GM19467 (cell line): ENCODE measurements at regions not wholly inside any gene's neighbourhood (a gene's known extent, or its start where the extent isn't known, plus 50 kb on each side); places are given as distances from the start of the nearest gene placed in this dataset.
A peak's percentile ranks its signal among the peaks of the same experiment; 100 is the strongest.

ENCODE experiments used
- ATAC-seq: cut with Tn5 transposase; IDR thresholded peaks from one replicate; pipeline ENCODE4 v1.9.1; 2021; ENCODE audit warnings: mild to moderate bottlenecking, moderate library complexity; ENCODE audit not compliant: unreplicated experiment

- no peak for ATAC-seq
Measured at GRCh38 chr18:21991886-21992285, 177.5 kb upstream of the GATA6 start.

DNA sequence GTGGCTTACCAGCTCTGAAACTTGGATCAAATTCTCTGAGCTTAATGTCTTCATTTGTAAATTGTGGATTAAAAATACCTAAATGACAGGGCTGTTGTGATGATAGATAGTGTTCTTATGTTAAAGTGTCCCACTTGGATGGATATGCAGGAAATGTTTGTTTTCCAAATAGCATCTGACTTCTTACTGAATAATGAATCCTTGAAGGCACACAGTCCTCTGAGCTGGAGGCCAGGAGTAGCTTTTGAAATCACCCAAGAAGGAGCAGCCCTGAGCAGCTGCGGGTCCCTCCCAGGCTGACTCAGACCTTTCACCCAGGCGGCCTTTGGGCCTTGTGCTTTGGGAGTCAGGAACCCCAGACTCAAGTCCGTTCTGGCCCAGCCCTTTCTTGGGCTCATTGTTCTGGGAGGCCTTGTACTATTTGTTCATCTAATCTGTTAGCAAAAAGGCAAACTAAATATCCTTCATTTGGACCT is 173.0 kb upstream of the GATA6 start:
- ATAC-seq, result no peak

DNA sequence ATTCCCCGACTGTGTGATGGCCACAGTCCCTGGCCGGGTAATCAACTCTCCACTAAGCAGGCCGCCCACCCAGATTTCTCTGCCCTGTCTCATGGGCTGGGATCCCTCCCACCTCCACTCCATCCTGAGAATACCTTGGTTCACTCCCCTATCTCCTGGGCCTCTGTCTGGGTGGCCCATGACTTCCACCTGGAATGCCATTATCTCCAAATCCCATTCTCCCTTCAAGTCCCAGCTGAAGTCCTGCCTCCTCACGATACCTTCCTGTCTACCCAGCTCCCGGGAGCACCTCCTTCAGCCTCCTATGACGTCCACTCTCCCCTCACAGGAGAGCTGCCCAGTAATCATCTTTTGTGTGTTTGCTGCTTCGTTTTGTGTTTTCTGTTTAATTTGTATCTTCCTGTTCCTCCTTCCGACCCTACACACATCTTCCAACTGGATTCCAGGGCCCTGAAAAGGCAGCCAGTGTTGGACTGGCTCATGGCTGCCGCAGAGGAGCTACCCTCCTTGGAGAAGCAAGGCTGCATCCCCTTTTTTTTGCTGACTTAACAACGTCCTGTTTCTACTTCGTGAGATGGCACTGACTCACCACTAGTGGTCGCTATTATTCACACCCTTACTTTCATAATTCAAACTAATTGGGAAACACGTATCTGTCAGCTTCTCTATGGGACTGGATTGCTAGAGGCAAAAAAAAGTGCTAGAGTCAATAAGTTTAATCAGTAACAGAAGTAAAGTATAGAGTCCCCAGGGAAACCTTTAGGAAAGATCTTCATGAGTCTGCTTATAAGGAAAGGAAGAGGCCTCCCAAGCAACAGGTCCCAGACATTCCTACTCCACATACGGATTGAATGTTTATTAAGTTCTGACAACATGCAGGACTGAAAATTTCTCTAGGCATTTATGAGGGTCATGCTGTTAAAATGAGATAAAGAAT is 171.9 kb upstream of the GATA6 start:
- peak; percentile 60 for ATAC-seq

DNA sequence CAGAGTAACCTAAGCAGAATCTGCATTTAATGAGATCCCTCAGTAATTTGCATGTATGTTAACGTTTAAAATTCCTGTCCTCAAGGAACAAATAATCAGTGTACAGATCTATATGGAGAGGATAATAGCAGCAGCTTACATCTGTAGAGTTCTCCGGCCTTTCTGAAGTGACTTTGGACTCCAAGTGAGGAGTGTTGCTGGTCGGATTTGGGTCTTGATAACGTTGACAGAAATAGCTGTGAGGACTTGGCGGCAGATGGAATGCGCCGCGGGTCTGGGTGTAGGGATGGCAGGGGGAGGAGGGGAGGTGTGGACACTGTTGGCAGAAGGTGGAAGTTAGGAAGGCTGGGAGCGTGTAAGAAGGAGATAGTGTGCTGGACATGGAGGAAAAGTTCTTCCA is 170.9 kb upstream of the GATA6 start:
- ATAC-seq, result no peak

DNA sequence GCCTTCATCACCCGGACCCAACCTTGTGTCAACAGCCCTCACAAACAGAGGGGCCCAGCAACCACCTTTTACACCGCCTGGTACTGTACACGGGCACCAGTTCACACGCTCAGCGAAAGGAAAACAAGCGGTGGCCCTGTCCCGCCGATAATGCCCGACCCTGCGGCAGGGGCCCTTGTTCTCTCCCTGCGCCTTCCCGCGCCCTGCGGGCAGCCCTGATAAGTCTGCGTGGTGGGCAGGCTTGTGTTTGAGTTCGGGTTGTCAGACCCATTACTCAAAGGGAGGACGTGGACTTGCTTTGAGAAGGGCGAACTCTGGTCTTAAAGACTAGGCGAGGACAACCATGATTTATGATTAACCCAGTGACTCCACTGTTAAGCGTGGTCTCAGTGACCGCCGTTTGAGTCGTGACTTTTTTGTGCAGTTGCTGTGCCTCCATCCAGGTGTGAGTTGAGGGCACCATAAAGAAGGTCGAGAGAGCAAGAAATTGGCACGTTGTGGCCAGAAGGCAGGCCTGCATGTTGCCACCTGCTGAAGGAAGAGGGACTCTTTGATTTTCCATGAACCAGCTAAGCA is 167.4 kb upstream of the GATA6 start:
- ATAC-seq, result no peak

GRCh38 chr18:22005191-22005841 is 164.1 kb upstream of the GATA6 start:
- ATAC-seq, result no peak

- ATAC-seq, result no peak
Measured at GRCh38 chr18:22006458-22006857, 162.9 kb upstream of the GATA6 start.

GRCh38 chr18:22009242-22009641 is 160.1 kb upstream of the GATA6 start:
- no peak for ATAC-seq

- ATAC-seq, result no peak
Measured at GRCh38 chr18:22013993-22014392, 155.4 kb upstream of the GATA6 start.

- no peak for ATAC-seq
Measured at GRCh38 chr18:22015156-22015555, 154.2 kb upstream of the GATA6 start.

GRCh38 chr18:22018366-22018765 is 151.0 kb upstream of the GATA6 start:
- ATAC-seq, result no peak

GRCh38 chr18:22019193-22019592 is 150.2 kb upstream of the GATA6 start:
- ATAC-seq, result no peak

- no peak for ATAC-seq
Measured at GRCh38 chr18:22020127-22020866, 149.1 kb upstream of the GATA6 start.

- ATAC-seq, result no peak
Measured at GRCh38 chr18:22020867-22021370, 148.5 kb upstream of the GATA6 start.

GRCh38 chr18:22021701-22022100 is 147.7 kb upstream of the GATA6 start:
- ATAC-seq, result no peak

GRCh38 chr18:22024924-22025323 is 144.5 kb upstream of the GATA6 start:
- ATAC-seq, result no peak

DNA sequence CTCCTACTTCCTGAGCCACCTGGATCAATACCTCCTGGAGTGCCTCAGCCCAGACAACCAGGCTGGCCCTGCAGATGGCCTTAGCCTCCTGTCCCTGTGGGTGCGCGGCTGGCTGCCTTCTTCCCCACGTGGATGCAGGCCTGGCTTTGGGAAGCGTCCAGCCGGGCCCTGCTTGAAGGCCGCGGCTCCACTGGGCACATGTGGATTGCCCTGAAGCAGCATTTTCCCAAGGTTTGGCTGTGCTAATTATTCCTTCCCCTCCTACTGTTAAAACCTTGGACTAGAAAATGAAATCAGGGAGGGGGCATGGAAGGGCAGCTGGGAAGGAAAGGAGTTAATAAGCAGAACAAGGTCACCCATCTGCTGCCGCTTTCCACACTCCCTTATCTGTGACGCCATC is 143.0 kb upstream of the GATA6 start:
- ATAC-seq, result no peak

DNA sequence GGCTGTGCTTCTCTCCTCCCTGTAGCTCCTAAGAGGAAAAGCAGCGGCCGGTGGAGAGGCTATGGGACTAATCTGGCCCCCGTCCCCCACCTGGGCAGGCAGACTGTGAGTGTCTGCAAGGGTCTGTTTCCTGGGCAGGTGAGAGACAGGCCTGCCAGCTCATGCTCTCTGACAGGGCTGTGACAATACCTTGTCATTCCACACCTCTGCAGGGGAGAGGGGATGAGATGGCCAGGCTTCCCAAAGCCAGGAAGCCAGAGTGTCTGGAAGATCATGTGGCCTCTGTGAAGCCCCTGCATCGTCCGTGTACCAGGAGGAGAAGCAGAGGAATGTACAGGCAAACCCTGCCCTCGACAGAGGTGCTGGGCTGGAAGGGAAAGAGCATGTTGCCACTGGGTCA is 142.5 kb upstream of the GATA6 start:
- no peak for ATAC-seq

GRCh38 chr18:22031611-22032010 is 137.8 kb upstream of the GATA6 start:
- no peak for ATAC-seq

DNA sequence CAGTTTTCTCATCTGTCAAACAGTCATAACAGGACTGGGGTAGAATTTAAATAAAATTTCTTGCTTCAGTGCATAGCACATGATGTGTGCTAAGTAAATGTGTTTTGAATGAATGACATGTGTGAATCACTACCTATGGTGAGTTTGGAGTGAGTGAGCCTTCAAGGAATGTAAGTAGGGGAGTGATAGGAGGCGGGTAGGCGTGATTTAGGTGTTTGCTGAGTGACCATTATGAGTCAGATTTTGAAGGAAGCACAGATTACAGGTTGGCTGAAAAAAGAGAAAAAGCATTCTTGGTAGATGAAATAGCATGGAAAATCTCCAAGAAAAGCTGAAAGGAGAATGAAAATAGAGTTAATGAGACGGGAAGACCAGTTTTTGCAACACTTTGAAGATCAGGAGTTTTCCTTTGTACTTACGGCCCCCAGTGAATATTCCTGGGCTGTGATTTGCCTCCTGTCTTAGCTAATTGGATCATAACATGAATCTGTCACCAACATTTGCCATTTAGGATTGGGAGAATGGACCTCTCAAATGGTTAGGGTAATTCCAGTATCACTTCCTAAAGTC is 136.9 kb upstream of the GATA6 start:
- no peak for ATAC-seq

GRCh38 chr18:22033085-22033484 is 136.3 kb upstream of the GATA6 start:
- ATAC-seq, result no peak
